Sigmoid colon (tissue), 6 donors: ENCODE measurements at regions not wholly inside any gene's neighbourhood (a gene's known extent, or its start where the extent isn't known, plus 50 kb on each side); places are given as distances from the start of the nearest gene placed in this dataset.

Source experiments
- DNase-seq: peaks from one replicate; pipeline ENCODE4 v3.0.0-alpha.2; 2019
- H3K27ac ChIP-seq, 4 donors: fragments of 200-600 bp; sonication (generic); one replicate each; pipeline ENCODE4 v1.5.1; 2016 to 2019; ENCODE audit warnings: mild to moderate bottlenecking in 1 of 4
- H3K27me3 ChIP-seq, 3 donors: fragments of 200-600 bp; sonication (generic); one replicate each; pipeline ENCODE4 v1.5.1; 2019; ENCODE audit warnings: mild to moderate bottlenecking in 1 of 3
- H3K36me3 ChIP-seq, 4 donors: fragments of 200-600 bp; sonication (generic); one replicate each; pipeline ENCODE4 v1.5.1; 2016 to 2019
- H3K4me1 ChIP-seq, 4 donors: fragments of 200-600 bp; sonication (generic); one replicate each; pipeline ENCODE4 v1.5.1; 2017 to 2019
- H3K4me3 ChIP-seq, 4 donors: fragments of 200-600 bp; sonication (generic); one replicate each; pipeline ENCODE4 v1.5.1; 2017 to 2019; ENCODE audit warnings: mild to moderate bottlenecking in 2 of 4, moderate library complexity in 1 of 4
- H3K9me3 ChIP-seq, 4 donors: fragments of 200-600 bp in 3 of 4; sonication (generic) in 3 of 4; one replicate each; pipeline versions ENCODE4 v1.5.1 to v1.6.1; 2013 to 2019
- CTCF ChIP-seq, 4 experiments: fragments of 450-650 bp in 3 of 4; fragments of 200-600 bp in 1 of 4; IDR thresholded peaks; one replicate each; pipeline ENCODE4 v1.5.1; 2016 to 2019; ENCODE audit warnings: antibody characterized with exemption in 4 of 4, mild to moderate bottlenecking in 3 of 4, moderate library complexity in 2 of 4
- EP300 ChIP-seq, 4 donors: sonication (generic); formaldehyde crosslinking; IDR thresholded peaks; one replicate each; pipeline ENCODE4 v1.6.1; 2017; ENCODE audit warnings: antibody characterized with exemption in 4 of 4
- POLR2A ChIP-seq, 2 donors: fragments of 450-650 bp; IDR thresholded peaks; one replicate each; pipeline ENCODE4 v1.6.1; 2016; ENCODE audit warnings: antibody characterized with exemption in 2 of 2, mild to moderate bottlenecking in 2 of 2, moderate library complexity in 2 of 2
- POLR2AphosphoS5 ChIP-seq, 4 donors: sonication (generic); formaldehyde crosslinking; IDR thresholded peaks; one replicate each; pipeline ENCODE4 v1.6.1; 2017; ENCODE audit warnings: antibody characterized with exemption in 4 of 4
- WGBS, 2 donors: extraction: QIAGEN DNeasy Blood & Tissue Kit; methylation state at CpG; one replicate each; pipeline ENCODE4 v1.1.7; 2013; 5-methylcytosine and 5-hydroxymethylcytosine counted together
- intact Hi-C: fragments of 100-400 bp; cut with DNase I; formaldehyde crosslinking; loops from one replicate; pipeline ENCODE4 v1.15.1; 2023
- donor health status: healthy with polysubstance abuse.
- donor health status: healthy.

- Histone ChIP-seq H3K4me3 (no peak overlapping the region), H3K27me3 (no peaks in the 10 kb centered on the region), H3K9me3 (no peaks in the 10 kb centered on the region), H3K27ac (no peak overlapping the region), H3K4me1 (no peaks in the 10 kb centered on the region), H3K36me3 (no peaks in the 10 kb centered on the region)
- intact Hi-C loops, result no loop called here
- no peak for TF ChIP-seq CTCF (IDR thresholded peaks at IDR 0.05)
- TF ChIP-seq POLR2A (IDR thresholded peaks at IDR 0.05), result no peak
- TF ChIP-seq EP300 (IDR thresholded peaks at IDR 0.05), result no peak
- no peak for TF ChIP-seq POLR2AphosphoS5 (IDR thresholded peaks at IDR 0.05)
- WGBS, 2 donors, result 81 to 84% methylated on average over 2 of the region's 2 CpGs
- DNase-seq, result no peak
Measured at GRCh38 chr10:53093878-53094277, 321.3 kb upstream of the MBL2 start.

GRCh38 chr10:53091574-53091973 is 319.0 kb upstream of the MBL2 start:
- DNase-seq, result no peak
- TF ChIP-seq POLR2A (IDR thresholded peaks at IDR 0.05) (no peak), POLR2AphosphoS5 (IDR thresholded peaks at IDR 0.05) (no peak), CTCF (IDR thresholded peaks at IDR 0.05) (no peak), EP300 (IDR thresholded peaks at IDR 0.05) (no peak)
- 26 to 65% methylated on average over 4 of the region's 4 CpGs for WGBS, 2 donors
- Histone ChIP-seq H3K4me1 (no peaks in the 10 kb centered on the region), H3K9me3 (no peaks in the 10 kb centered on the region), H3K27me3 (no peaks in the 10 kb centered on the region), H3K4me3 (no peak overlapping the region), H3K36me3 (no peaks in the 10 kb centered on the region), H3K27ac (no peak overlapping the region)
- intact Hi-C loops, result no loop called here

- DNase-seq, result no peak
- H3K9me3 ChIP-seq, result no peaks in the 10 kb centered on the region
- no peaks in the 10 kb centered on the region for H3K27me3 ChIP-seq
- intact Hi-C loops, result no loop called here
- TF ChIP-seq EP300 (IDR thresholded peaks at IDR 0.05) (no peak), POLR2AphosphoS5 (IDR thresholded peaks at IDR 0.05) (no peak), POLR2A (IDR thresholded peaks at IDR 0.05) (no peak), CTCF (IDR thresholded peaks at IDR 0.05) (no peak)
- H3K27ac ChIP-seq, result no peak overlapping the region
- H3K36me3 ChIP-seq, result no peaks in the 10 kb centered on the region
- 75 to 76% methylated on average over 1 of the region's 1 CpG for WGBS, 2 donors
- H3K4me3 ChIP-seq, result no peak overlapping the region
- H3K4me1 ChIP-seq, result no peaks in the 10 kb centered on the region
Measured at GRCh38 chr10:53088961-53089360, 316.4 kb upstream of the MBL2 start.

GRCh38 chr10:53079283-53079682 is 306.7 kb upstream of the MBL2 start:
- no peak overlapping the region for H3K4me3 ChIP-seq
- WGBS, 2 donors, result 81 to 91% methylated on average over 3 of the region's 3 CpGs
- no peak for TF ChIP-seq POLR2A (IDR thresholded peaks at IDR 0.05)
- TF ChIP-seq POLR2AphosphoS5 (IDR thresholded peaks at IDR 0.05), result no peak
- TF ChIP-seq EP300 (IDR thresholded peaks at IDR 0.05), result no peak
- no peak for TF ChIP-seq CTCF (IDR thresholded peaks at IDR 0.05)
- no peaks in the 10 kb centered on the region for H3K9me3 ChIP-seq
- no peaks in the 10 kb centered on the region for H3K36me3 ChIP-seq
- H3K27me3 ChIP-seq, result no peaks in the 10 kb centered on the region
- H3K4me1 ChIP-seq, result no peaks in the 10 kb centered on the region
- intact Hi-C loops, result no loop called here
- no peak for DNase-seq
- no peak overlapping the region for H3K27ac ChIP-seq

GRCh38 chr10:53076948-53077347 is 304.4 kb upstream of the MBL2 start:
- H3K9me3 ChIP-seq, result no peaks in the 10 kb centered on the region
- H3K36me3 ChIP-seq, result no peaks in the 10 kb centered on the region
- WGBS, 2 donors, result 94 to 95% methylated on average over 2 of the region's 2 CpGs
- intact Hi-C loops, result no loop called here
- H3K4me1 ChIP-seq, result no peaks in the 10 kb centered on the region
- no peak overlapping the region for H3K4me3 ChIP-seq
- TF ChIP-seq EP300 (IDR thresholded peaks at IDR 0.05) (no peak), CTCF (IDR thresholded peaks at IDR 0.05) (no peak), POLR2AphosphoS5 (IDR thresholded peaks at IDR 0.05) (no peak), POLR2A (IDR thresholded peaks at IDR 0.05) (no peak)
- H3K27me3 ChIP-seq, result no peaks in the 10 kb centered on the region
- no peak for DNase-seq
- no peak overlapping the region for H3K27ac ChIP-seq
